Right lobe of liver (tissue), 4 donors: ENCODE measurements at regions not wholly inside any gene's neighbourhood (a gene's known extent, or its start where the extent isn't known, plus 50 kb on each side); places are given as distances from the start of the nearest gene placed in this dataset.

Experiments
- POLR2A ChIP-seq: fragments of 450-650 bp; IDR thresholded peaks from one replicate; pipeline ENCODE4 v1.6.1; 2017; ENCODE audit warnings: antibody characterized with exemption, mild to moderate bottlenecking
- TF ChIP-seq, protein P1 (sequence below), 4 donors: fragments of 200-600 bp in 3 of 4; fragments of 450-650 bp in 1 of 4; IDR thresholded peaks; one replicate each; pipeline versions ENCODE4 v1.5.1 to v1.8.0; 2016 to 2022; ENCODE audit warnings: antibody characterized with exemption in 4 of 4, mild to moderate bottlenecking in 2 of 4
- donor health status: DM: no; HTN: no; CAD: no.
- donor health status: DM: no; HTN: no; CAD: no.
- donor health status: DM: no; HTN: yes; CAD: no.

DNA sequence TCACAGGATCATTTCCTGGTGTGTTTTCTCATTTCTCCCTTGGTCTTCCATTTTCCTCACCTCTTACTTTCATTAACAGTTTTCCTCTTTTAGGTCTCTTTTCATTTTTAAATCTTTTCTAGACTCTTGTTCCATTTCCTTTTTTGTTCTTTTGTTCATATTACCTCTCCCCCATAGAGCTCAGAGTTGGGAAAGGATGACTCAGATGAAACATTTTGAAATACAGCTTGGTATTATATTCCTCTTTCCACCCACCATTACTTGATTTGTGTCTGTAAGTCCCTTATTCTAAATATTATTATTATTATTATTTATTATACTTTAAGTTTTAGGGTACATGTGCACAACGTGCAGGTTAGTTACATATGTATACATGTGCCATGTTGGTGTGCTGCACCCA is 153.1 kb downstream of the VGLL3 start:
- TF ChIP-seq, protein P1, sequence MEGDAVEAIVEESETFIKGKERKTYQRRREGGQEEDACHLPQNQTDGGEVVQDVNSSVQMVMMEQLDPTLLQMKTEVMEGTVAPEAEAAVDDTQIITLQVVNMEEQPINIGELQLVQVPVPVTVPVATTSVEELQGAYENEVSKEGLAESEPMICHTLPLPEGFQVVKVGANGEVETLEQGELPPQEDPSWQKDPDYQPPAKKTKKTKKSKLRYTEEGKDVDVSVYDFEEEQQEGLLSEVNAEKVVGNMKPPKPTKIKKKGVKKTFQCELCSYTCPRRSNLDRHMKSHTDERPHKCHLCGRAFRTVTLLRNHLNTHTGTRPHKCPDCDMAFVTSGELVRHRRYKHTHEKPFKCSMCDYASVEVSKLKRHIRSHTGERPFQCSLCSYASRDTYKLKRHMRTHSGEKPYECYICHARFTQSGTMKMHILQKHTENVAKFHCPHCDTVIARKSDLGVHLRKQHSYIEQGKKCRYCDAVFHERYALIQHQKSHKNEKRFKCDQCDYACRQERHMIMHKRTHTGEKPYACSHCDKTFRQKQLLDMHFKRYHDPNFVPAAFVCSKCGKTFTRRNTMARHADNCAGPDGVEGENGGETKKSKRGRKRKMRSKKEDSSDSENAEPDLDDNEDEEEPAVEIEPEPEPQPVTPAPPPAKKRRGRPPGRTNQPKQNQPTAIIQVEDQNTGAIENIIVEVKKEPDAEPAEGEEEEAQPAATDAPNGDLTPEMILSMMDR (IDR thresholded peaks at IDR 0.05): no peak
- TF ChIP-seq POLR2A: no peak
